Hepatocyte (in vitro differentiated cells): ENCODE measurements at regions not wholly inside any gene's neighbourhood (a gene's known extent, or its start where the extent isn't known, plus 50 kb on each side); places are given as distances from the start of the nearest gene placed in this dataset.

Experiments
- CTCF ChIP-seq: fragments of 200-600 bp; sonication (generic); IDR thresholded peaks from 2 replicates; pipeline ENCODE4 v1.5.1; 2016; ENCODE audit warnings: antibody characterized with exemption, mild to moderate bottlenecking; ENCODE audit not compliant: poor library complexity
- EZH2 ChIP-seq: fragments of 200-600 bp; sonication (generic); IDR thresholded peaks from 2 replicates; pipeline ENCODE4 v1.6.1; 2016; ENCODE audit warnings: antibody characterized with exemption, mild to moderate bottlenecking, borderline replicate concordance
- EZH2phosphoT487 ChIP-seq: fragments of 200-600 bp; sonication (generic); IDR thresholded peaks from one replicate; pipeline ENCODE4 v1.6.1; 2018; ENCODE audit warnings: antibody characterized with exemption, mild to moderate bottlenecking, low read depth, moderate library complexity; ENCODE audit not compliant: unreplicated experiment, severe bottlenecking

DNA sequence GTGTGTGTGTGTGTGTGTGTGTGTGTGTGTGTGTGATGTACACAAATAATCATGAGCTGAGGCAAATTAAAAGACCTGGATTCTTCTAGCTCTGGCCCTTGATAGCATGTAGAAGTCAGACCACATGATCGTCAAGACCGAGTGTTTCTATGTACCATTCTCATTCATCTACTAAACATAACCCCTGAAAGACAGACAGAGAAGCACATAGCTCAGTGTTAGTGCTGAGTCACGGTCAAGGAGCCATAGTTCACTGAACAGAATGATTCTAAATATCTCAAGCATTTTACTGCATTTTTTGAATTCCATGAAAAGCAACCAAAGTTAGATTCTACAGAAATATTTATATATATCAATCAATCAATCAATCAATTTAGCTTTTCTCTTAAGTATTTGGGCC is 412.3 kb upstream of the CXorf51A start:
- TF ChIP-seq CTCF (no peak), EZH2 (no peak), EZH2phosphoT487 (no peak)
